ENCODE measurements at regions not wholly inside any gene's neighbourhood (a gene's known extent, or its start where the extent isn't known, plus 50 kb on each side); places are given as distances from the start of the nearest gene placed in this dataset.
A peak's percentile ranks its signal among the peaks of the same experiment; 100 is the strongest.

GRCh38 chr12:67193704-67194103 lies 75.5 kb upstream of the CAND1 start:
- Mint-ChIP-seq H3K4me3 (no peak overlapping the region), H3K36me3 (no peaks in the 10 kb centered on the region), H3K4me1 (peaks cover 0 to 7% of the 10 kb centered on the region in 2 donors), H3K27ac (no peak overlapping the region), H3K9me3 (peaks cover 0 to 4% (median 0%) of the 10 kb centered on the region in 6 donors), H3K27me3 (ENCODE audit: low read depth in 3 of 3) (peaks cover 0 to 6% (median 5%) of the 10 kb centered on the region in 3 donors)
- DNase-seq, result peak in 1 of 3 donors; percentile 1

DNA sequence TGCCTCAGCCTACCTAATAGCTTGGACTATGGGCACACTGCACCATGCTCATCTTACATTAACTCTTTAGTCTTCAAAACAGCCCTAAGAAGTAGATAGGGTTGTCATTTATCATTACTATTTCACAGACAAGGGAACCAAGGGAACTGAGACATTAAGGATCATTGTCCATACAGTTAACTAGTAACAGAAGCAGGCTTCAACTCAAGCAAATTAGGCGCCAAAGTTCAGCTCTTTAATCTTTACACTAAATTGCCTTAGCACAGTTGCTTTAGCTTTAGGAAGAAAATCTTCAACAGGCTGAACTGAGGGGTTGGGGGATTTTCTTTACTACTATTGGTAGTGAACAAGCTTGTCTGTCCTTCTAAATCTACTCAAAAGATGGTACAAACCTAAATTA lies 68.8 kb upstream of the CAND1 start:
- no peak overlapping the region for H3K27ac Mint-ChIP-seq
- no peaks in the 10 kb centered on the region for H3K4me1 Mint-ChIP-seq
- DNase-seq, result no peak
- H3K27me3 Mint-ChIP-seq (ENCODE audit: low read depth in 3 of 3), result peaks cover 1 to 5% (median 2%) of the 10 kb centered on the region in 3 donors
- no peaks in the 10 kb centered on the region for H3K36me3 Mint-ChIP-seq
- peaks cover 0 to 4% (median 0%) of the 10 kb centered on the region in 6 donors for H3K9me3 Mint-ChIP-seq
- no peak overlapping the region for H3K4me3 Mint-ChIP-seq

- Mint-ChIP-seq H3K27ac (no peak overlapping the region), H3K27me3 (ENCODE audit: low read depth in 3 of 3) (peaks cover 1 to 5% (median 2%) of the 10 kb centered on the region in 3 donors), H3K9me3 (peaks cover 0 to 8% (median 0%) of the 10 kb centered on the region in 6 donors), H3K36me3 (no peaks in the 10 kb centered on the region), H3K4me3 (no peak overlapping the region), H3K4me1 (no peaks in the 10 kb centered on the region)
- DNase-seq, result no peak
Observed at GRCh38 chr12:67202011-67202677, 67.0 kb upstream of the CAND1 start.

DNA sequence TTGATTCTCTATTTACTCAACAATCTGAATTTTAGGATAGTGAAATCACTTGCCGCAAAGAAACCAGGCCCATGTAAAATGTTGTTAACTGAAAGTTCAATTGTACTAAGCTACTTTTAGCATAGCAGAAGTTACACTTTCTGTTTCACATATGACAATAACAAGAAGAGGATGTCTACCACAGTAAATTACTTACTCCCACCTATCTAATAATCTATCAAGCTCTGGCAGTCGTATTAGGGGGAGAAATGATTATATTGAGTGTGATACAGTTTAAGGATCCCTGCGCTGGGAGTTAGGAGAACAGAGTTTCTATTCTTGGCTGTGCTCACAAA lies 66.5 kb upstream of the CAND1 start:
- Mint-ChIP-seq H3K36me3 (no peaks in the 10 kb centered on the region), H3K27me3 (ENCODE audit: low read depth in 3 of 3) (peaks cover 1 to 5% (median 2%) of the 10 kb centered on the region in 3 donors), H3K4me3 (no peak overlapping the region), H3K9me3 (peaks cover 0 to 8% (median 0%) of the 10 kb centered on the region in 6 donors), H3K4me1 (no peaks in the 10 kb centered on the region), H3K27ac (no peak overlapping the region)
- no peak for DNase-seq

DNA sequence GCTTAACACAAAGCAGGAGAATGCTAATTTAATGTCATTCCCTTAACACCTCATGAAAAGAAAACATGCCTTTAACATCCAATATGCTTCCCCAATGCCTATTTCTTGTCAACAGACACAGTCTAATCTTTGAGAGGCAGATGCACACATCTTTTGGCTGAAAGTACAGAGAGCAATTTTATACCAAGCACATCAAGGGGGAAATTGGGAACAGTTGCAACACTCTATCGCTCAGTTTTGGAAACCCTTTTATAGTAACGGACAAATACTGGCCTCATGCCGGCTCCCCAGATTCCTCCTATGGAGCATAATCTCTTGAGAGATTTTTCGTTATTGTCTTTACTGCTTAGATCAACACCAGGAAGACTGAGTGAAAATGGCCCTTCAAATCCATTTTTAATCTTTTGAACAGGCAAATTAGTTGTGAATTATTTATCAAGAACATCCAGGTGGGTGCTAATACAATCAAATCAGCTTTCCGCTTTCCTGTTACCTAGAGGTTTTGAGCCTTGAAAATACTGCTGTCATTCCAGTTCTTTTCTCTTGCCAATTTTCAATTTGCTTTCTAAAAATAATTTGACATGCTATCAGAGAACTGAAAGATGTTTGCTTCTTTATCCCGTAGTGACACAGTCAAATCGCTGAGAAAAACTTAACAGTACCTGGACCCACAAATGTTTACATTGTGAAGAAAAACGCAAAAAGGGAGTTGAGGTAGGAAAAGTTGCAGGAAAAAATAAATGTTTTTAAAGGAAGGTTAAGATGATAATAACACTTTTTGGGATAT lies 60.7 kb upstream of the CAND1 start:
- no peaks in the 10 kb centered on the region for H3K4me1 Mint-ChIP-seq

DNA sequence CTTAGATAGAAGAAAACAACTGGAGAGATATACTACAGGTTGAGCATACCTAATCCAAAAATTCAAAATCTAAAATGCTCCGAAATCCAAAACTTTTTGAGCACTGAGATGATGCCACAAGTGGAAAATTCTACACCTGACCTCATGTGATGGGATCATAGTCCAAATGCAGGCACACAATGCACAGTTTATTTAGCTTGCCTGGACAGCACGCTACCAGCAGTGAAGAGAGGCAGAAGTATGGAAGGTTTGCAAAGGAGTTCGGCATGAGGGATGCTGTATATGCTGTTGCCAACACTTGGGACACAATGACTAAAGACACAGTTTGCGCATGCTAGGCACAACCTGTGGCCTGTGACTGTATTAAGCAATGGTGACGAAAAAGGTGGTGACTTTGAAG lies 58.1 kb upstream of the CAND1 start:
- H3K4me3 Mint-ChIP-seq, result no peak overlapping the region
- DNase-seq, result no peak
- H3K27me3 Mint-ChIP-seq (ENCODE audit: low read depth in 3 of 3), result peaks cover 0 to 8% (median 7%) of the 10 kb centered on the region in 3 donors
- H3K4me1 Mint-ChIP-seq, result no peaks in the 10 kb centered on the region
- H3K27ac Mint-ChIP-seq, result no peak overlapping the region
- H3K9me3 Mint-ChIP-seq, result peaks cover 0 to 4% (median 0%) of the 10 kb centered on the region in 6 donors
- no peaks in the 10 kb centered on the region for H3K36me3 Mint-ChIP-seq

More for the DNA sequence above, 60.7 kb upstream of the CAND1 start:
- Mint-ChIP-seq H3K9me3 (peaks cover 0 to 4% (median 0%) of the 10 kb centered on the region in 6 donors), H3K4me3 (no peak overlapping the region), H3K27ac (no peak overlapping the region), H3K36me3 (no peaks in the 10 kb centered on the region), H3K27me3 (ENCODE audit: low read depth in 3 of 3) (peaks cover 3 to 6% (median 5%) of the 10 kb centered on the region in 3 donors)
- no peak for DNase-seq

DNA sequence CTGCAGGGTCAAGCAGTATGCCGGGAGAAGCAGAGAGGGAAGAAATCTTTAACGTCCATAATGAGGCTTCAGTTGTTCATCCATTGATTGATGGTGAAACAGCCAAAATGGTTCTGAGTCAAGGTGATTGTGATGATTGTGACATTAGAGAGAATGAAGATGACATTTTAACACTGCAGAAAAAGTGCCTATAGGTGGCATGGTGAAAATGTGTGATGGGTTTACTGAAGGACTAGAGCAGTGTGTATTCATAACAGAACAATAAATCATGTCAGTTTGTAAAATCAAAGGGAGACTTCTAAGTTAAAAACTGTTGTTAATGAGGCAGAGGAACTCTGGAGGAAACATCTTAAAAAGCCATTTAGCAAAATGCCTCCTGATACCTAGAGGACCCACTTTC lies 57.7 kb upstream of the CAND1 start:
- H3K27me3 Mint-ChIP-seq (ENCODE audit: low read depth in 3 of 3), result peaks cover 0 to 8% (median 7%) of the 10 kb centered on the region in 3 donors
- no peaks in the 10 kb centered on the region for H3K36me3 Mint-ChIP-seq
- H3K4me1 Mint-ChIP-seq, result no peaks in the 10 kb centered on the region
- H3K9me3 Mint-ChIP-seq, result peaks cover 0 to 3% (median 0%) of the 10 kb centered on the region in 6 donors
- no peak overlapping the region for H3K4me3 Mint-ChIP-seq
- no peak overlapping the region for H3K27ac Mint-ChIP-seq
- DNase-seq, result no peak

- Mint-ChIP-seq H3K27ac (no peak overlapping the region), H3K4me1 (no peaks in the 10 kb centered on the region), H3K9me3 (no peaks in the 10 kb centered on the region), H3K4me3 (no peak overlapping the region), H3K27me3 (ENCODE audit: low read depth in 3 of 3) (peaks cover 3 to 12% (median 10%) of the 10 kb centered on the region in 3 donors), H3K36me3 (no peaks in the 10 kb centered on the region)
- DNase-seq, result no peak
Observed at GRCh38 chr12:67217647-67218046, 51.5 kb upstream of the CAND1 start.
